ES-I3 (cell line): ENCODE measurements at regions not wholly inside any gene's neighbourhood (a gene's known extent, or its start where the extent isn't known, plus 50 kb on each side); places are given as distances from the start of the nearest gene placed in this dataset.

Experiments used
- H3K36me3 ChIP-seq: 2 replicates; pipeline ENCODE4 v1.6.1; 2013; ENCODE audit warnings: mild to moderate bottlenecking, low read length, control low read depth, moderate library complexity; ENCODE audit not compliant: insufficient read depth
- H3K4me1 ChIP-seq: 2 replicates; pipeline ENCODE4 v1.6.1; 2013; ENCODE audit warnings: mild to moderate bottlenecking, control low read depth, low read length; ENCODE audit not compliant: insufficient read depth
- H3K9ac ChIP-seq: 2 replicates; pipeline ENCODE4 v1.6.1; 2013; ENCODE audit warnings: low read depth, mild to moderate bottlenecking, low read length, moderate library complexity
- H3K9me3 ChIP-seq: 2 replicates; pipeline ENCODE4 v1.6.1; 2013; ENCODE audit warnings: mild to moderate bottlenecking, low read length, moderate library complexity; ENCODE audit not compliant: control insufficient read depth, insufficient read depth

DNA sequence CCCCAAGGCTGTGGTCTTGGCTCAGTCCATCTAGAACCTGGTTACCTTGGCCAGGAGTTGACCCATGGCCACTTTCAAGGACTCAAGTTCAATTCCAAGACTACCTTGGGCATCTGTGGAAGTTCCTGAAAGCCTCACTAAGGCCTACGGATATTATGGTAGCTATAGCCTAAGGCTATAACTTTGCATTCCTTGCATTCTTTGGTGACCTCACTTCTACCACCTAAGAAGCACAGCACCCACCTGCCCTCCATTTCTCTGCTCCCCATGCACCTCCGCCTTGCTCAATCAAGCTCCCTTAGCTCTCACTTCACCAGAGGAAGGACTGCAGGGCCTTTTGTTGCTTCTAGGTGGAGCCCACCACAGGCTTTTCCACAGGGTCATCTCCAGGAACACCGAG, 50.3 kb upstream of the GALNT18 start:
- Histone ChIP-seq H3K4me1 (peaks cover 7% of the 10 kb centered on the region), H3K9ac (no peak overlapping the region), H3K9me3 (no peaks in the 10 kb centered on the region), H3K36me3 (no peaks in the 10 kb centered on the region)
